ENCODE measurements at regions not wholly inside any gene's neighbourhood (a gene's known extent, or its start where the extent isn't known, plus 50 kb on each side); places are given as distances from the start of the nearest gene placed in this dataset.

DNA sequence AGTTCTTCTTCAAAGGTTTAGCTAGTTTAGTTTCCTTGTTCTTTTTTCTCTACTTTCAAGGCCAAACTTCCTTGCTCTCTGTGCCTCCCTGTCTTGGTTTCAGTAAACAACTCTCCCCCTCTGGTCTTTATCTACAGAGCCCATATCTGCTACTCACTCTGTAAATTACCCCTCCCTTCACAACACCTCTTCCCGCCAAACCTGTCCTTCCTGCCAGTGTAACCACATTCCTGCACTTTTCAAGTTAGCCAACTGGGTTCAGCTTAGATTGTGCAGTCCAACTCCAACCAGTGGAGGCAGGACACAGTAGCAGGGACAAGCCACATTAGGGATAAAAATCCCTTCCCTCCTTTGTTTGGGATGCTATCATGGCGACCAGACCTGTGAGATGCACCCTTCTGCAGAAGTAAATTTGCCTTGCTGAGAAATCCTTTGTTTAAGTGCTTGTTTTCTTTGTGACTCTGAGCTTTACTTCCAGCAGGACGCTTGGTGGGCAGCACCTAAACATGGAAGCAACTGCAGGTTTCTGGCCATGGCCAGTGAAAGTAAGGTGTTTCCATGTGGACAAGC is 706.0 kb downstream of the KCNJ3 start:
- DNase-seq (ENCODE audit: low spot score) = no peak

DNA sequence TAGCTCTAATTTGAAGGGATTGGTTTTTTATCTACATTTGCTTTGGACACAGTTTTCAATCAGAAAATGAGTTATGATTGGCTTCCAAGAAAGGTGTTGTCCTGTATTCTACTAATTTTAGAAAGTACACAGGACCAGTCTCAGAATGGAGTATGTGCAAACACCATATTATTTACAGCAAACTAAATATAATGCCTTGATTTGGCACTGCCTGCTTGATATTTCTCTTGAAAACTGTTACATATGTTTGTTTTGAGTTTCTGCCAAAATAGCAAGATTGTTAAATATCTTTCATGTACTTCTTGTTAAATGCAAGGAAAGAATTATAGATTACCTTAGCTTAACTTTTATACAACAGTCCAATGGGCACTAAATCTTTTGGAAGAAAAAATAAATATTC is 694.9 kb downstream of the KCNJ3 start:
- DNase-seq (ENCODE audit: low spot score) = no peak

DNA sequence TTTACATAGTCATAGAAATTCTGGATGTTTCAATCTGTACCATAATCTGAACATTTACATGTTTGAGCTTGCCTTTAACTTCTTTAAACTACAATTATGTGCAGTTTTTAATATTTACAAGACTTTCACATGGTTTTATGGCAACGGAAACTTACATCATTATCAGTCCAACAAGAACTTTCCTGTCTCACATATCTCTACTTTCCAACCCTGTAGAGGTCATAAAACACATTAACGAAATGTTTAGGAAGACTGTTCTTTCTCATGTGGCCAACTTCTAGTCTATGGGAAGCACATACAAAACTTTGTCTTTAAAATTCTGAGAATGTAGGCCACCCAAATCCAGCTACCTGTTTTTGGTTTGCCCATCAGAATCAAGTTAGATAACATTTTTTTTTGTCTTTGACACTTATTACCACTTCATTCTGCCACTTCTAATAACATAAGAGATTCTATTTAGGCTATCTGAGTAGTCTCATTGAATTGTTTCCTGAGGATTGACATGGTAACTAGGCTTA is 693.2 kb downstream of the KCNJ3 start:
- DNase-seq (ENCODE audit: low spot score) = no peak

DNA sequence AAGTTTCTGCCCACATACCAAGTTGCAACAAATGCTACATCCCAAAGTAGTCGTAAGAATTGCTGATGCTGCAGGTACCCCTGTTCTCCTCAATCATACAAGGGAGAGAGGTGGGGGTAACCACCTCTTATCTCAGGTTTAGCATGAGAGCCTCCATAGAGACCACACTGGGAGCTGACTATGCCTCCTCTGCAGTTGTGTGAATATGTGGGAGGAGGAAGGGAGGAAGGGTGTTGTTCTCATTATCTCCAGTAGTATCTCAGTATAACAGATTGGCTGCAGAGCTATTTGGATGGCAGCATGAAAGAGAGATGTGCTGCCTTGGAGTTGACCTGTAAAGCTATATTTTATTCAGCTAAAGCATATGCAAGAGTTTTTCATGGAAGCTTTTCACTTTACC is 690.7 kb downstream of the KCNJ3 start:
- DNase-seq (ENCODE audit: low spot score) = no peak

DNA sequence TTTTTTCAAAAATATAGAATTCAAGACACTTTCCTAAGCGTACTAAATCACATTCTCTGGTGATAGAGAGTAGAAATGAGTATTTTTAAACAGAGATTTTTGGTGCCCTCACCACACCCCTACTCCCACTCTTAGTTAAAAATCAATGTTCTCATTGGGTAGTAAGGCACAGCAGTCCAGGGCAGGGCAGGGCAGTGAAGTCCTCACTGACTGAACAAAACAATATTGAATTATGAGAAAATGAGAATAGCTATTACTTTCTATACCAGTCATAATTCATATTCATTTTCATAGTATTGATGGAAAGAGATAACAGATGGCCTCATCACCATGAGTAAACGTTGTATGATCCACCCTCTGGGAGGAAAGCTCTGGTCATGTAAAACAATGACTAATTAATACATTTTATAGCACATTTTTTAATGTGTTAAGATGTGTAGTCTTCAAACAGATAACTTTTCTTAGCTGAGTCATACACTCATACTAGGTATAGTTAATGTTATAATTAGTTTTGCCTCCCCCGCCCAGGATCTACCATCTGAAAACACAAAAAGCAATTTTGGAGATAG is 686.1 kb downstream of the KCNJ3 start:
- no peak for DNase-seq (ENCODE audit: low spot score)

DNA sequence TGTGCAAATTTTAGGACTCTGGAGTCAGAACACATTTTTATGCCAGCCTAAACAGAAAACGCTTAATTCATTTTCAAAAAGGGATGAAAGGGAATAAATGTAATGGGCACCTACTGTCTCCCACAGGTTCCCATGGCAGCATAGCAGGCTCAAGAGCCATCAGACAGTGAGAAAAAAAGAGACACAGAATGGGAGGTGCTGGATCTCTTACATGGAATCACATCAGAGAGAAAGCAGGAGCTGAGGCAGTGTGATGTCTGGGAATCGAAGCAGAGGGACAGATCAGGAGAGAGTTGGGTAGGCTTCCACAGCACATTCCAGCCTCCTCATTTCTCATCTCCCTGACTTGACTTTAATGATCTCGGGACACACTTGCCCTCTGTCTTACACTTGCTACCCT is 684.3 kb downstream of the KCNJ3 start:
- no peak for DNase-seq (ENCODE audit: low spot score)

DNA sequence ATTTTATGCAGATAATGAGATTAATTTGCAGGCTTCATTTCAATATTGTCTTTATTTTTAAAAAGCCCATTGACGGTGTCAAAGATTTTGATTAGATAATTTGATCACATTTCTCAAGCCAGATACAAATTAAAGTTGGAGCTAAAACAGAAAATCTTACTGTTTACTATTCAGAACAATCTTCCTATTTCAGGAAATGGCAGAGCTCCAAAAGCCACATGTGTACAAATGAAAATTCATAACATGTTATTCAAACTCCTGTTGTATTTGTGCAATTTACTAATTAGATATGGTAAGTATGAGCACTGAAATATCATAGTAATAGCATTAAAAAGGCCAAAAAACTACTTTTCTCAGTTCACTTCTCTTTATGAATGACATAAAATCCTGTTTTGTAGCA is 682.9 kb downstream of the KCNJ3 start:
- DNase-seq (ENCODE audit: low spot score) = no peak

DNA sequence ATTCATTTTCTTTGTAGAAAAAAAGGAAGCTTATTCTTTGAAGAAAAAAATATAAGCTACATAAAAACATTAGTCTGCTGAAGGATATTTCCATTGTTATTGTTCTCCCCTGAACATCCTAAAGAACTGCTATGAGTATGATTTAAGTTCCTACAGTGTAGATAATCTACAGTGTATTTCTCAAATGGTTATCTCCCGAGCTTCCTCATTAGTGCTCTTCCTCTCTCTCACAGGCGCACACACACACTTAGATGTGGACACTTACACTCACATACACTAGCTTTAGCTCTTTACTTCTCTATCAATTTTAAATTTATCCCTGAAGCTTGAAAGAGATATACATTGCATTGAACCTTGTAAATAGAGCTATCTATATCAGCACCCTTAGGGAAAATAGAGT is 681.0 kb downstream of the KCNJ3 start:
- no peak for DNase-seq (ENCODE audit: low spot score)

DNA sequence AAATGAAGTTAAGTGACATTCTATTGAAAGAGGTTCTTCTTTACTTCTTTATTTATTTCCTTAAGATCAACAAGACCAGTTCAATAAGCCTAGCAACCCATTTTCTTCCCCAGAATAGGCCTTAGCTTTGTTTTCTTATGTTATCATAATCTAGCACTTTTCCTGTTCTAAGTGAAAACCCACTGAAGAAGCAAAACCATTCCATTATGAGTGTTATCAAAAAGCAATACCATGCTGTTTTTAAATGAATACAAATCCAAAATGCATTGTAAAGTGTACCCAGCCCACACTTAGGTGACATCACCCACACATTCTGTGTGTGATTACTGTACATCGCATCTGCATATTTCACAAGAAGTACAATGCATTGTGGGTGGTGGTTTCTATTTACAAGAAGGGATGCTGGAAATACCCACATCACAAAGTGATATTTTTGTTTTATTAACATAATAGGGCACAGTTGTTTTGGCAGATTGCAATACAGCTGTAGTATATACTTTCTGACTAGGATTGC is 679.5 kb downstream of the KCNJ3 start:
- no peak for DNase-seq (ENCODE audit: low spot score)

DNA sequence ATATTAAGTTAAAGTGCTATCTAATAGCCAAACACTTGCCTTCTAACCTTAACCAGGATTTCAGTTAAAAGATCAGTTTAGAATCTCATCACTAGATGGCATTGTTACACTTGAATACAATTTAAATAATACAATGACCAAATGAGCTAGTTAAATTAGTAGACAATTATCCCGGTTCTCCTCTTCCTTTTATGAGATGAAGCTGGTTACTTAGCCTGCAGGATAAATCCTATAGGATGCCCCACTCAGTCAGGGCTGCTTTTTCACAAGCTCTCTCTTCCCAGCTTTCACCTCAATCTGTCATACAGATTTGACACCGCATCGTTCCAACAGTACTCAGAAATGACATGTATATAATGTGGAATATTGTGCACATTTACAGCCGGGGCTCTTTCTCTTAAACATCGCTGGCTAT is 678.8 kb downstream of the KCNJ3 start:
- DNase-seq (ENCODE audit: low spot score) = no peak

DNA sequence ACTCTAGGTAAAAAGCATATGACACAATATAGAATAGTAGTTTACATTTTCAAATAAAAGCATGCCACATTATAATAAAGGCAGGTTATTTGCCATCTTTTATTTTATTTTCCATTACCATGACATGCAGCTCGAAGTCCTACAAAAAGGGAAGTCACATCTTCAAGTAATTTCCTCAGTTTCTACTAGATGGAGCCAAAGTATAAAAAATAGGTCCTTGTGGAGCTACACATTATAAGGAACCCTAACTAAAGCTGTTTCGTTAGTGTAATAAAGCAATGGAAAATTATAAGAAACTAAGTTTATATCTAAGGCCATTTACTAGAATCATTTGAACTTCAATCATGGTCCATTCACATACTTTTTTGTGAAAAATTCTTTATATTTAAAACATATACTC is 674.5 kb downstream of the KCNJ3 start:
- no peak for DNase-seq (ENCODE audit: low spot score)

DNA sequence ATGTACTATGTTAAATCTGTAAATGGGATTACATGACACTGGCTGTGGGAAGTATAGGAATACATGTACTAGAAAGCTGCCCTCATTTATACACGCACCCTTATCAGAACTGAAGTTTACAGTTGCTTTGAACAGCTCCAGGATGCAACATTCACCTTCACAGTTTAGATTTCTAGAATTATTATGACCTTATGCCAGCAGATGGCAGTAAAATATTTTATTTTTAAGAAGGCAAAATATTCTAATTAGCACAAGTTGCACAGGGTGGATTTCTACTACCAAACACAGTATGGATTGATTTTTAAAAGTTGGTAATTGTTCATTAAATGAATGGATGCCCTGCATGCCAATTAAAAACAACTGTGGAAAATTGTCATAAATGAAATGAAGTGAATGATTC is 670.4 kb downstream of the KCNJ3 start:
- no peak for DNase-seq (ENCODE audit: low spot score)

DNA sequence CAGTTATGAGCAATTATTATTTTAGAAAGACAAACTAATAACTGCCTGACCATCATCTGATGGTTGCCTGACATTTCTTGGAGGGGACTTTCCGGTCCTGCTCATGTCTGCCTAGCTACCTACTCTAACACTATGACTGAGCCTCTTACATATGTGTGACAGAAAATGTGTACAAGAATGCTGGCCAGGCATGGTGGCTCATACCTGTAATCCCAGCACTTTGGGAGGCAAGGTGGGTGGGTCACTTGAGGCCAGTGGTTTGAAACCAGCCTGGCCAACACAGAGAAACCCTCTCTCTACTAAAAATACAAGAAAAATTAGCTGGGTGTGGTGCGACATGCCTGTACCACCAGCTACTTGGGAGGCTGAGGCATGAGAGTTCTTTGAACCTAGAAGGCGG is 666.3 kb downstream of the KCNJ3 start:
- no peak for DNase-seq (ENCODE audit: low spot score)

DNA sequence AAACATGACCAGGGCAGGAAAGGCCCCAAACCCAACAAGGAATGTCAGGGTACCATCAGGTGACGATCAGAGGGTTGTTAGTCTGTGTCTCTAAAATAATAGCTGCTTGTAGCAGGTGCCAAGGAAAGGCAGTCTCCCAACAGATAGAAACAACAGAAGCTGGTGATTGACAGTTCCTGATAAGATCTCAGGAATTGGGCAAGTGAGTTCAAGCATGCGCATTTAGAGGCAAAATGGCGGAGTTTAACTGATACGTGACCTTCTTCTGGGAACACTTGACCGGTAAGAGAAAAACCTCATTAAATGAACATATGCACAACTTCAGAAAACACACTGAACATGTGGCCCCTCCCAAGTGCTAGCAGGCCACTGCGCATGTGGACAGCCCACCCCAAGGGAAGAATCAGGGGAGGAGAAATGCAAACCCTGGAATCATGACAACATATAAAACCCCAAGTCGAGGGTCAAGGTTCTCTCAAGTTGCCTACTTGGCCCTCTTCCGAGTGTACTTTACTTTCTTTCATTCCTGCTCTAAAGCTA is 664.9 kb downstream of the KCNJ3 start:
- no peak for DNase-seq (ENCODE audit: low spot score)

DNA sequence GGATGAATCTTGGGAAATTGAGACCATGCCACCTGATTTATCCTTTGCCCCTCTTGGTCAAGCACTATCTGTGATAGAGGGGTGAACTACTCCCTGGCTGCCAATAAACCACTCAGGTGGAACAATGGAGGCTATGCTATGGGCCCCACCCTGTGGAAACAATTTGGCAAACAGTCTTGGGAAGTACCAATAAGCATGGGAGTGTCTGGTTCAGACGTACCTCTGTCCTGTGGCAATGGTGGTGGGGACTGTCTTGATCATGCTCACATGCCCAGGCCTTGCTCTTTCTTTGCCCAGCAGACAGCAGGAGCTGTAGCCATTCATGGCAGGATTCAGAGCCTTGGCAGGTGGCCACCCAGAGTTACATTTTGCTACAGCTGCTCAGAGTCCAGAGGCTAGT is 658.7 kb downstream of the KCNJ3 start:
- DNase-seq (ENCODE audit: low spot score) = no peak

DNA sequence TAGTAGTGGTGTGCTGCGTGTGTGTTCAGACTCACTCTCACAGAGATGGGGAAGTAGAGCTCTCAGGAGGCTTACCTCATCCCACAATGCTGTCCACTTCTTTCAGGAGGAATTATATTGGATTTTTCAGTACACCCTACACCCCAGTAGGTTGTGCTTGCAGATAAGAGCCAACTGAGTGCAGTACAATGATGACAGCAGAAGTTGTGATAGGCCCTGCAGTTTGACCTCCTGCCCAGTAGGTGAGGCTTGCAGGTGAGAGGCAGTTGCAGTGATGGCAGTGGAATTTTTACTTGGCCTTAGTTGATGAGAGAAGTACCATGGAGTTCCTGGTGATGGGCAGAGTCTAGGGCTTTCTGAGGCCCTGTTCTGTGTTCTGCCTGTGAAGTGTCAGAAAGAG is 657.8 kb downstream of the KCNJ3 start:
- no peak for DNase-seq (ENCODE audit: low spot score)

DNA sequence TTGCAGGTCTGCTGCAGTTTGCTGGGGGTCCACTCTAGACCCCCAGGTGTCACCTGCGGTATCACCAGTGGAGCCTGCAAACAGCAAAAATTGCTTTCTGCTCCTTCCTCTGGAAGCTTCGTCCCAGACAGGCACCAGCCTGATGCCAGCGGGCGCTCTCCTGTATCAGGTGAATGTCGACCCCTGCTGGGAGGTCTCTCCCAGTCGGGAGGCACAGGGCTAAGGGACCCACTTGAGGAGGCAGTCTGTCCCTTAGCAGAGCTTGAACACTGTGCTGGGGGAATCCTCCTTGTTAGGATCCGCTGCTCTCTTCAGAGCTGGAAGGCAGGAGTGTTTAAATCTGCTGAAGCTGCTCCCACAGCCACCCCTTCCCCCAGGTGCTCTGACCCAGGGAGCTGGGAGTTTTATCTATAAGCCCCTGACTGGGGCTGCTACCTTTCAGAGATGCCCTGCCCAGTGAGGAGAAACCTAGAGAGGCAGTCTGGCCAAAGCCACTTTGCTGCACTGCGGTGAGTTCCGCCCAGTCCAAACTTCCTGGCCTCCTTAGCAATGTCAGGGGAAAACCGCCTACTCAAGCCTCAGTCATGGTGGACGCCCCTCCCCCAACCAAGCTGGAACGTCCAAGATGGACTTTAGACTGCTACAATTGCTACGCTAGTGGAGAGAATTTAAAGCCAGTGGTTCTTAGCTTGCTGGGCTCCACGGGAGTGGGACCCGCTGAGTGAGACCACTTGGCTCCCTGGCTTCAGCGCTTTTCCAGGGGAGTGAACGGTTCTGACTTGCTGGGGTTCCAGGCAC is 652.5 kb downstream of the KCNJ3 start:
- no peak for DNase-seq (ENCODE audit: low spot score)

DNA sequence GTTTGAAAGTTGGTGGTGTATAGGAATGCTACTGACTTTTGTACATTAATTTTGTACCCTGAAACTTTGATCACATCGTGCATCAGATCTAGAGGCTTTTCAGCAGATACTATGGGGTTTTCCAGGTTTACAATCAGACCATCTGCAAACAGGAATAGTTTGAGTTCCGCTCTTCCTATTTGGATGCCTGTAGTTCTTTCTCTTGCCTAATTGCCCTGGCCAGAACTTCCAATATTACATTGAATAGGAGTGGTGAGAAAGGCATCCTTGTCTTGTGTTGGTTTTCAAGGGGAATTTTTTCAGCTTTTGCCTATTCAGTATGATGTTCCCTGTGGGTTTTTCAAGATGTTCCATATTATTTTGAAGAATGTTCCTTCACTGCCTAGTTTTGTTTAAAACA is 633.5 kb downstream of the KCNJ3 start:
- DNase-seq (ENCODE audit: low spot score) = no peak

DNA sequence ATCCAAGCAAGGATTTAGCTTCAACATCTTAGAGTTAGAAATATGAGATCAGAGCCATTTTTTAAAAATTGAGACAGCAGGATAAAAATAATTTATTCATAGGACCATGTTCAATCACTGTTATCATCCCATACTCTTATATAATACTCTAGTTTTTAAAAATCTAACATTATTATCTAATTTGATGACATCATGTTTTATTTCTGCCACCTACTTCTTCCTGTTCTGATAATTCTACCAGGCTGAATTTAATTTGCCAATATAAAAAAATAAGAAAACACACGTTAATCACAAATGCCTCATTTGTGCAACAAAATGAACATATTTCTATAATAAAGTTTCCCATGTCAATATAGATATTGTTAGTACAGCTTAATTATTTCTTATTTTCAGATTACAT is 621.7 kb downstream of the KCNJ3 start:
- DNase-seq (ENCODE audit: low spot score) = no peak

DNA sequence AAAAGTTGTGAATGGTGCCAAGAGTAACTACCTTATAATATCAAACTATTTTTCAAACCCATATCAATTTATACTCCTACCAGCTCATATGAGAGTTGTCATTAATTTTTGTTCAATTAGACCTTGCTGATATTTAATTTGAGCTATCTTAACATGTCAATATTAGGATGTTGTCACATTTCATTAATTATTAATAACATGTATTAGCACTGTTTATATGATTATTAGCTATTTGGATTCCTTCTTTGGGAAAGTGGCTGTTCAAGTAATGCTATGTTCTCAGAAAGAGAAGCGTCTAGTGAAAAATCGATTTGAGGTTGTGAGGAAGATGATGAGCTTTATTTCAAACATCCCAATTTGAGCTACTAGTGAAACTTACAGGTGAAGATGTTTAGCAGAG is 620.2 kb downstream of the KCNJ3 start:
- DNase-seq (ENCODE audit: low spot score) = no peak

DNA sequence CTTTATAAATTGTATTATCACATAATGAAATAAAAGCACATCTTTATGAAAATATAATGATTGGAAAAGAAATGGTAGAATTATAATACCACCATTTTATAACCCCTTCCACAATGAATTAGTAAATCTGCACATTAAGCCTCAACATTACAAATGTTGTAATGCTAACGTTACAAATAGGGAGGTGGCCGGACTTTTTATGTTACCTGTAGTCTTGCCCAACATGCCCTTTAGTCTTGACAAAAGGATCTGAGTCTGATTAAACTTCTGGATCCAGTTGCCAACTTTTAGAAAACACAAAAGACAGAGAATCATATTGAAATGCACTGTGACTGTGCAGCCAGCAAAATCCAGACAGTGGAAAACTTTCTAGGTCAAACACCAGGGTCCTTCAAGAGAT is 617.3 kb downstream of the KCNJ3 start:
- DNase-seq (ENCODE audit: low spot score) = no peak

DNA sequence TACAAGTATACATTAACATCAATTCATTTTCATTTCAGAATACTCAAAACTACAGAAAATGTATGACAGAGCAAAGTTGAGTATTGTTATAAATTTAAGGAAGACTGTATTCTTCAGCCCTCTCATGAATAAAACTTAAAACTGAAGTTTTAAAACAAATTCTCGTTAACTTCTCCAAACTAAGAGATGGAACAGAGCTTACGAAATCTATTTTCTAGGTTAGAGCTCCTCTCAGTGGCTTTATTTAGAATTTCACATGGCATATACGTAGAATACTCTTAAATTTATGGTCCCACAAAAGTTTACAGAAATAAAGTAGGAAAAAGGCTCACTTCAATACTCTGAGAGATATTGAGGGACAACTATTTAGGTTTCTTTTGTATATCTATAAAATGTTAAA is 612.1 kb downstream of the KCNJ3 start:
- peak; percentile 4 for DNase-seq (ENCODE audit: low spot score)

DNA sequence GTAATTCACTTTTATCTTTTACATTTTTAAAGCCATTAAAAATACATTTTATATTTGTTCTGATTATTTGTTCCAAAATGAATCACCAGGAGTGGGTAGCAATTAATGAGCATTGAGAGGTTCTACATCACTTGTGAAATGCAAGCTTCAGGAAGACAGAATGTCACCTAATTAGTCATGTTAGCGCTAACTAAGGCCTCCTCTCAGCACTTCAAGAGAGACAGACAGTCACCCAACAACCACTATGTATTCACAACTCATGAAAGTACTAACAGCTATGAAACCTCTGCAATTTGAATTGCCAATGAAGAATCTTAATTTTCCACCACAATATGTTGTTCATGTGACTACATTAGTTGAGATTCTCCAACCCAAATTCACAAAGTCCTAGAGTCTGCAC is 611.0 kb downstream of the KCNJ3 start:
- no peak for DNase-seq (ENCODE audit: low spot score)

Data from putamen (tissue), 1 donor.